Vagina (tissue), 2 donors: ENCODE measurements at regions not wholly inside any gene's neighbourhood (a gene's known extent, or its start where the extent isn't known, plus 50 kb on each side); places are given as distances from the start of the nearest gene placed in this dataset.

Experiments
- CTCF ChIP-seq, 3 experiments: fragments of 450-650 bp in 2 of 3; fragments of 200-600 bp in 1 of 3; sonication (generic) in 1 of 3; IDR thresholded peaks; one replicate each; pipeline ENCODE4 v1.5.1; 2017 to 2019; ENCODE audit warnings: antibody characterized with exemption in 3 of 3, mild to moderate bottlenecking in 2 of 3, moderate library complexity in 2 of 3
- POLR2A ChIP-seq, 2 donors: fragments of 450-650 bp; IDR thresholded peaks; one replicate each; pipeline ENCODE4 v1.6.1; 2017; ENCODE audit warnings: antibody characterized with exemption in 2 of 2, mild to moderate bottlenecking in 2 of 2, moderate library complexity in 2 of 2
- POLR2AphosphoS5 ChIP-seq, 2 donors: sonication (generic); formaldehyde crosslinking; IDR thresholded peaks; one replicate each; pipeline ENCODE4 v1.9.0; 2017; ENCODE audit warnings: antibody characterized with exemption in 2 of 2, mild to moderate bottlenecking in 2 of 2, low read depth in 1 of 2; ENCODE audit not compliant: insufficient read depth in 1 of 2

- TF ChIP-seq CTCF (IDR thresholded peaks at IDR 0.05) = no peak
- TF ChIP-seq POLR2A (IDR thresholded peaks at IDR 0.05) = no peak
- TF ChIP-seq POLR2AphosphoS5 (IDR thresholded peaks at IDR 0.05; ENCODE audit: insufficient read depth in 1 of 2, low read depth in 1 of 2) = no peak
Measured at GRCh38 chr1:73899311-73899710, 298.7 kb downstream of the LRRIQ3 start.
